Lower leg skin (tissue), 3 donors: ENCODE measurements at regions not wholly inside any gene's neighbourhood (a gene's known extent, or its start where the extent isn't known, plus 50 kb on each side); places are given as distances from the start of the nearest gene placed in this dataset.

ENCODE experiments used
- CTCF ChIP-seq, 3 donors: fragments of 450-650 bp; IDR thresholded peaks; one replicate each; pipeline ENCODE4 v1.5.1; 2016; ENCODE audit warnings: antibody characterized with exemption in 3 of 3, mild to moderate bottlenecking in 3 of 3, moderate library complexity in 2 of 3
- POLR2A ChIP-seq, 2 donors: fragments of 450-650 bp; IDR thresholded peaks; one replicate each; pipeline ENCODE4 v1.6.1; 2016 to 2017; ENCODE audit warnings: antibody characterized with exemption in 2 of 2, mild to moderate bottlenecking in 1 of 2, moderate library complexity in 1 of 2

DNA sequence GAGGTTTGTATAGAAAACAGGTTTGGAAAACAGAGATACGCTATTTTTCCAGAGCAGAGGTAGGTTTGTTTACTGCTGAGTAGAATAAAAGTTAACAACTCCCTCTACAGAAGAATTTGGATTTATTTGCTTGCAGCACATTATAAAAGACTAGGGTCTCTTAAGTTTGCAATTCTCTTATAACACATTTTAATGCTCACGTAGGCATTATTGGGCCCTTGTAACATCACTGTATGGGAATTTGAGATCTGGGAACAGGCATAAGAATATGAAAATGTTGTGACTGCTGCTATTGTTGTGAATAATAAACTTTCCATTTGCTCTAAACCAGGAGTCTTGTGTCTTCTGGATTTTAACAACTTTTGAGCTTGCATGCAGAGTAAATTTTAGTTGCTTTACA is 128.3 kb upstream of the CADM2 start:
- TF ChIP-seq CTCF (IDR thresholded peaks at IDR 0.05) (no peak), POLR2A (IDR thresholded peaks at IDR 0.05) (no peak)
